ENCODE measurements at regions not wholly inside any gene's neighbourhood (a gene's known extent, or its start where the extent isn't known, plus 50 kb on each side); places are given as distances from the start of the nearest gene placed in this dataset.

GRCh38 chr5:61657686-61658085 lies 325.6 kb downstream of the ZSWIM6 start:
- Histone ChIP-seq H3K4me3 (ENCODE audit: low read length) (no peak overlapping the region), H3K4me1 (ENCODE audit: insufficient read depth, low read length) (peaks cover 12% of the 10 kb centered on the region; the same call in 1 of the 2 replicates), H3K36me3 (ENCODE audit: insufficient read depth, low read depth, low read length) (no peaks in the 10 kb centered on the region), H3K27ac (ENCODE audit: low read length) (no peak overlapping the region), H3K9me3 (ENCODE audit: insufficient read depth, low read depth, low read length) (no peaks in the 10 kb centered on the region), H3K27me3 (ENCODE audit: insufficient read depth, low read length) (peaks cover 18% of the 10 kb centered on the region), H3K9ac (ENCODE audit: low read depth, low read length) (no peak overlapping the region)

GRCh38 chr5:61658592-61659008 lies 326.5 kb downstream of the ZSWIM6 start:
- Histone ChIP-seq H3K9ac (ENCODE audit: low read depth, low read length) (0 out of 2 replicates have a peak overlapping the region, but pooled peaks have one; percentile 5), H3K27ac (ENCODE audit: low read length) (no peak overlapping the region), H3K4me1 (ENCODE audit: insufficient read depth, low read length) (peaks cover 12% of the 10 kb centered on the region; the same call in 1 of the 2 replicates), H3K4me3 (ENCODE audit: low read length) (peak overlapping the region; percentile 35; the same call in 1 of the 2 replicates), H3K36me3 (ENCODE audit: insufficient read depth, low read depth, low read length) (no peaks in the 10 kb centered on the region), H3K9me3 (ENCODE audit: insufficient read depth, low read depth, low read length) (no peaks in the 10 kb centered on the region), H3K27me3 (ENCODE audit: insufficient read depth, low read length) (peaks cover 18% of the 10 kb centered on the region)

GRCh38 chr5:61659221-61659696 lies 327.2 kb downstream of the ZSWIM6 start:
- Histone ChIP-seq H3K27ac (ENCODE audit: low read length) (no peak overlapping the region), H3K9ac (ENCODE audit: low read depth, low read length) (0 out of 2 replicates have a peak overlapping the region, but pooled peaks have one; percentile 5), H3K27me3 (ENCODE audit: insufficient read depth, low read length) (peaks cover 18% of the 10 kb centered on the region), H3K36me3 (ENCODE audit: insufficient read depth, low read depth, low read length) (no peaks in the 10 kb centered on the region), H3K4me3 (ENCODE audit: low read length) (peak overlapping the region; percentile 35; the same call in 1 of the 2 replicates), H3K4me1 (ENCODE audit: insufficient read depth, low read length) (peaks cover 12% of the 10 kb centered on the region; the same call in 1 of the 2 replicates), H3K9me3 (ENCODE audit: insufficient read depth, low read depth, low read length) (no peaks in the 10 kb centered on the region)

- H3K4me1 ChIP-seq (ENCODE audit: insufficient read depth, low read length): peaks cover 12% of the 10 kb centered on the region; the same call in 1 of the 2 replicates
- no peaks in the 10 kb centered on the region for H3K36me3 ChIP-seq (ENCODE audit: insufficient read depth, low read depth, low read length)
- no peak overlapping the region for H3K4me3 ChIP-seq (ENCODE audit: low read length)
- H3K27me3 ChIP-seq (ENCODE audit: insufficient read depth, low read length): peaks cover 18% of the 10 kb centered on the region
- H3K27ac ChIP-seq (ENCODE audit: low read length): no peak overlapping the region
- H3K9ac ChIP-seq (ENCODE audit: low read depth, low read length): no peak overlapping the region
- H3K9me3 ChIP-seq (ENCODE audit: insufficient read depth, low read depth, low read length): no peaks in the 10 kb centered on the region
These were observed 330.6 kb downstream of the ZSWIM6 start for GRCh38 chr5:61662670-61663069.

GRCh38 chr5:61666064-61666621 lies 334.1 kb downstream of the ZSWIM6 start:
- Histone ChIP-seq H3K36me3 (ENCODE audit: insufficient read depth, low read depth, low read length) (no peaks in the 10 kb centered on the region), H3K4me1 (ENCODE audit: insufficient read depth, low read length) (no peaks in the 10 kb centered on the region), H3K4me3 (ENCODE audit: low read length) (no peak overlapping the region), H3K9me3 (ENCODE audit: insufficient read depth, low read depth, low read length) (no peaks in the 10 kb centered on the region), H3K9ac (ENCODE audit: low read depth, low read length) (no peak overlapping the region), H3K27ac (ENCODE audit: low read length) (no peak overlapping the region), H3K27me3 (ENCODE audit: insufficient read depth, low read length) (peaks cover 4% of the 10 kb centered on the region; the same call in 1 of the 2 replicates)

- Histone ChIP-seq H3K27me3 (ENCODE audit: insufficient read depth, low read length) (no peaks in the 10 kb centered on the region), H3K9ac (ENCODE audit: low read depth, low read length) (no peak overlapping the region), H3K27ac (ENCODE audit: low read length) (no peak overlapping the region), H3K9me3 (ENCODE audit: insufficient read depth, low read depth, low read length) (no peaks in the 10 kb centered on the region), H3K4me3 (ENCODE audit: low read length) (no peak overlapping the region), H3K4me1 (ENCODE audit: insufficient read depth, low read length) (no peaks in the 10 kb centered on the region), H3K36me3 (ENCODE audit: insufficient read depth, low read depth, low read length) (no peaks in the 10 kb centered on the region)
These were observed 335.6 kb downstream of the ZSWIM6 start for GRCh38 chr5:61667525-61668218.

GRCh38 chr5:61669531-61669930 lies 337.5 kb downstream of the ZSWIM6 start:
- no peak overlapping the region for H3K4me3 ChIP-seq (ENCODE audit: low read length)
- no peaks in the 10 kb centered on the region for H3K9me3 ChIP-seq (ENCODE audit: insufficient read depth, low read depth, low read length)
- no peaks in the 10 kb centered on the region for H3K27me3 ChIP-seq (ENCODE audit: insufficient read depth, low read length)
- no peaks in the 10 kb centered on the region for H3K36me3 ChIP-seq (ENCODE audit: insufficient read depth, low read depth, low read length)
- no peak overlapping the region for H3K27ac ChIP-seq (ENCODE audit: low read length)
- no peaks in the 10 kb centered on the region for H3K4me1 ChIP-seq (ENCODE audit: insufficient read depth, low read length)
- no peak overlapping the region for H3K9ac ChIP-seq (ENCODE audit: low read depth, low read length)

GRCh38 chr5:61670941-61671340 lies 338.9 kb downstream of the ZSWIM6 start:
- H3K4me3 ChIP-seq (ENCODE audit: low read length): no peak overlapping the region
- H3K36me3 ChIP-seq (ENCODE audit: insufficient read depth, low read depth, low read length): no peaks in the 10 kb centered on the region
- no peaks in the 10 kb centered on the region for H3K27me3 ChIP-seq (ENCODE audit: insufficient read depth, low read length)
- no peak overlapping the region for H3K9ac ChIP-seq (ENCODE audit: low read depth, low read length)
- no peak overlapping the region for H3K27ac ChIP-seq (ENCODE audit: low read length)
- no peaks in the 10 kb centered on the region for H3K9me3 ChIP-seq (ENCODE audit: insufficient read depth, low read depth, low read length)
- H3K4me1 ChIP-seq (ENCODE audit: insufficient read depth, low read length): no peaks in the 10 kb centered on the region

GRCh38 chr5:61673007-61673735 lies 341.1 kb downstream of the ZSWIM6 start:
- no peaks in the 10 kb centered on the region for H3K36me3 ChIP-seq (ENCODE audit: insufficient read depth, low read depth, low read length)
- no peaks in the 10 kb centered on the region for H3K4me1 ChIP-seq (ENCODE audit: insufficient read depth, low read length)

GRCh38 chr5:61674378-61674777 lies 342.3 kb downstream of the ZSWIM6 start:
- Histone ChIP-seq H3K27ac (ENCODE audit: low read length) (no peak overlapping the region), H3K27me3 (ENCODE audit: insufficient read depth, low read length) (no peaks in the 10 kb centered on the region), H3K4me1 (ENCODE audit: insufficient read depth, low read length) (peaks cover 3% of the 10 kb centered on the region; the same call in 1 of the 2 replicates), H3K4me3 (ENCODE audit: low read length) (no peak overlapping the region), H3K9ac (ENCODE audit: low read depth, low read length) (no peak overlapping the region), H3K9me3 (ENCODE audit: insufficient read depth, low read depth, low read length) (no peaks in the 10 kb centered on the region), H3K36me3 (ENCODE audit: insufficient read depth, low read depth, low read length) (no peaks in the 10 kb centered on the region)

More at GRCh38 chr5:61673007-61673735, 341.1 kb downstream of the ZSWIM6 start:
- no peaks in the 10 kb centered on the region for H3K27me3 ChIP-seq (ENCODE audit: insufficient read depth, low read length)
- no peak overlapping the region for H3K27ac ChIP-seq (ENCODE audit: low read length)
- no peak overlapping the region for H3K9ac ChIP-seq (ENCODE audit: low read depth, low read length)
- no peak overlapping the region for H3K4me3 ChIP-seq (ENCODE audit: low read length)
- H3K9me3 ChIP-seq (ENCODE audit: insufficient read depth, low read depth, low read length): no peaks in the 10 kb centered on the region

GRCh38 chr5:61675015-61675692 lies 343.1 kb downstream of the ZSWIM6 start:
- Histone ChIP-seq H3K4me1 (ENCODE audit: insufficient read depth, low read length) (peaks cover 8% of the 10 kb centered on the region; the same call in 1 of the 2 replicates), H3K27me3 (ENCODE audit: insufficient read depth, low read length) (no peaks in the 10 kb centered on the region), H3K9me3 (ENCODE audit: insufficient read depth, low read depth, low read length) (no peaks in the 10 kb centered on the region), H3K4me3 (ENCODE audit: low read length) (no peak overlapping the region), H3K9ac (ENCODE audit: low read depth, low read length) (no peak overlapping the region), H3K36me3 (ENCODE audit: insufficient read depth, low read depth, low read length) (no peaks in the 10 kb centered on the region), H3K27ac (ENCODE audit: low read length) (no peak overlapping the region)

Data from iPS-20b (cell line).